Vagina (tissue), 2 donors: ENCODE measurements at regions not wholly inside any gene's neighbourhood (a gene's known extent, or its start where the extent isn't known, plus 50 kb on each side); places are given as distances from the start of the nearest gene placed in this dataset.

Experiments used
- DNase-seq, 2 donors: peaks; one replicate each; pipeline ENCODE4 v3.0.0-alpha.2; 2017; ENCODE audit errors: extremely low spot score in 2 of 2
- H3K27ac ChIP-seq: fragments of 200-600 bp; sonication (generic); one replicate; pipeline ENCODE4 v1.5.1; 2019
- H3K27me3 ChIP-seq: fragments of 200-600 bp; sonication (generic); one replicate; pipeline ENCODE4 v1.5.1; 2019
- H3K36me3 ChIP-seq, 2 donors: fragments of 200-600 bp; sonication (generic); one replicate each; pipeline ENCODE4 v1.5.1; 2017 to 2019
- H3K4me1 ChIP-seq: fragments of 200-600 bp; sonication (generic); one replicate; pipeline ENCODE4 v1.5.1; 2019
- H3K4me3 ChIP-seq, 2 donors: fragments of 200-600 bp; sonication (generic); 1 replicate in 1 of 2; 2 replicates in 1 of 2; pipeline ENCODE4 v1.5.1; 2016 to 2019
- H3K9me3 ChIP-seq: fragments of 200-600 bp; sonication (generic); one replicate; pipeline ENCODE4 v1.5.1; 2019
- CTCF ChIP-seq, 3 experiments: fragments of 450-650 bp in 2 of 3; fragments of 200-600 bp in 1 of 3; sonication (generic) in 1 of 3; IDR thresholded peaks; one replicate each; pipeline ENCODE4 v1.5.1; 2017 to 2019; ENCODE audit warnings: antibody characterized with exemption in 3 of 3, mild to moderate bottlenecking in 2 of 3, moderate library complexity in 2 of 3
- POLR2A ChIP-seq, 2 donors: fragments of 450-650 bp; IDR thresholded peaks; one replicate each; pipeline ENCODE4 v1.6.1; 2017; ENCODE audit warnings: antibody characterized with exemption in 2 of 2, mild to moderate bottlenecking in 2 of 2, moderate library complexity in 2 of 2
- POLR2AphosphoS5 ChIP-seq, 2 donors: sonication (generic); formaldehyde crosslinking; IDR thresholded peaks; one replicate each; pipeline ENCODE4 v1.9.0; 2017; ENCODE audit warnings: antibody characterized with exemption in 2 of 2, mild to moderate bottlenecking in 2 of 2, low read depth in 1 of 2; ENCODE audit not compliant: insufficient read depth in 1 of 2
- intact Hi-C: fragments of 100-400 bp; cut with DNase I; formaldehyde crosslinking; loops from one replicate; pipeline ENCODE4 v1.15.1; 2023

GRCh38 chr1:93740157-93740556, 58.5 kb upstream of the BCAR3 start:
- no peaks in the 10 kb centered on the region for H3K9me3 ChIP-seq
- intact Hi-C loops = loop anchor here (5.0 kb wide), 1 partner anchor 38 kb away; no protein-coding TSS in a partner anchor
- no peaks in the 10 kb centered on the region for H3K36me3 ChIP-seq
- no peaks in the 10 kb centered on the region for H3K27me3 ChIP-seq
- no peak for TF ChIP-seq POLR2A (IDR thresholded peaks at IDR 0.05)
- TF ChIP-seq POLR2AphosphoS5 (IDR thresholded peaks at IDR 0.05; ENCODE audit: insufficient read depth in 1 of 2, low read depth in 1 of 2) = no peak
- TF ChIP-seq CTCF (IDR thresholded peaks at IDR 0.05) = no peak
- H3K27ac ChIP-seq = no peak overlapping the region
- H3K4me1 ChIP-seq = peaks cover 6% of the 10 kb centered on the region
- no peak overlapping the region for H3K4me3 ChIP-seq
- DNase-seq = no peak

- Histone ChIP-seq H3K27me3 (no peaks in the 10 kb centered on the region), H3K4me3 (no peak overlapping the region), H3K36me3 (no peaks in the 10 kb centered on the region), H3K9me3 (no peaks in the 10 kb centered on the region), H3K4me1 (peaks cover 6% of the 10 kb centered on the region), H3K27ac (no peak overlapping the region)
- DNase-seq = no peak
- TF ChIP-seq POLR2AphosphoS5 (IDR thresholded peaks at IDR 0.05; ENCODE audit: insufficient read depth in 1 of 2, low read depth in 1 of 2) = no peak
- no peak for TF ChIP-seq POLR2A (IDR thresholded peaks at IDR 0.05)
- no peak for TF ChIP-seq CTCF (IDR thresholded peaks at IDR 0.05)
- intact Hi-C loops = no loop called here
Observed at GRCh38 chr1:93739472-93739871, 57.8 kb upstream of the BCAR3 start.

- no peak for DNase-seq
- no peak overlapping the region for H3K4me3 ChIP-seq
- H3K27ac ChIP-seq = no peak overlapping the region
- intact Hi-C loops = no loop called here
- TF ChIP-seq POLR2A (IDR thresholded peaks at IDR 0.05) = no peak
- no peak for TF ChIP-seq CTCF (IDR thresholded peaks at IDR 0.05)
- no peak for TF ChIP-seq POLR2AphosphoS5 (IDR thresholded peaks at IDR 0.05; ENCODE audit: insufficient read depth in 1 of 2, low read depth in 1 of 2)
- H3K27me3 ChIP-seq = no peaks in the 10 kb centered on the region
- peaks cover 6% of the 10 kb centered on the region for H3K4me1 ChIP-seq
- no peaks in the 10 kb centered on the region for H3K9me3 ChIP-seq
- H3K36me3 ChIP-seq = no peaks in the 10 kb centered on the region
Observed at GRCh38 chr1:93738926-93739325, 57.3 kb upstream of the BCAR3 start.

GRCh38 chr1:93738075-93738622, 56.5 kb upstream of the BCAR3 start:
- Histone ChIP-seq H3K4me1 (peaks cover 6% of the 10 kb centered on the region), H3K27me3 (no peaks in the 10 kb centered on the region), H3K4me3 (no peak overlapping the region), H3K36me3 (no peaks in the 10 kb centered on the region), H3K9me3 (no peaks in the 10 kb centered on the region), H3K27ac (no peak overlapping the region)
- intact Hi-C loops = no loop called here
- TF ChIP-seq CTCF (IDR thresholded peaks at IDR 0.05) (no peak), POLR2AphosphoS5 (IDR thresholded peaks at IDR 0.05; ENCODE audit: insufficient read depth in 1 of 2, low read depth in 1 of 2) (no peak), POLR2A (IDR thresholded peaks at IDR 0.05) (no peak)
- DNase-seq = no peak

GRCh38 chr1:93735722-93736121, 54.1 kb upstream of the BCAR3 start:
- peaks cover 6% of the 10 kb centered on the region for H3K4me1 ChIP-seq
- TF ChIP-seq POLR2A (IDR thresholded peaks at IDR 0.05) (no peak), CTCF (IDR thresholded peaks at IDR 0.05) (no peak), POLR2AphosphoS5 (IDR thresholded peaks at IDR 0.05; ENCODE audit: insufficient read depth in 1 of 2, low read depth in 1 of 2) (no peak)
- H3K27ac ChIP-seq = no peak overlapping the region
- no peaks in the 10 kb centered on the region for H3K9me3 ChIP-seq
- no peak overlapping the region for H3K4me3 ChIP-seq
- no peaks in the 10 kb centered on the region for H3K36me3 ChIP-seq
- intact Hi-C loops = no loop called here
- DNase-seq = no peak
- no peaks in the 10 kb centered on the region for H3K27me3 ChIP-seq
